ENCODE measurements at regions not wholly inside any gene's neighbourhood (a gene's known extent, or its start where the extent isn't known, plus 50 kb on each side); places are given as distances from the start of the nearest gene placed in this dataset.

DNA sequence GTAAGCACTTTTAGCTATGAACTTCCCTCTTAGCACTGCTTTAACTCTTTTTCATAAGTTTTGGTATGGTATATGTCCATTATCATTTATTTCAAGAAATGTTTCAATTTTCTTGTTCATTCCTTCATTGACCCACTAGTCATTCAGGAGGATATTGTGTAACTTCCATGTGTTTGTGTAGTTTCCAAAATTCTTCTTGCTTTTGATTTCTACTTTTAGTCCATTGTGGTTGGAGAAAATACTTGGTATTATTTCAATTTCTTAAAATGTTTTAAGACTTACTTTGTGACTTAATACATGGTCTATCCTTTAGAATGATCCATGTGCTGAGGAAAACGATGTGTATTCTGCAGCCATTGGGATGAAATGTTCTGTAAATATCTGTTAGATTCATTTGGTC, 176.5 kb downstream of the CENPW start:
- Histone ChIP-seq H3K4me3 (no peak overlapping the region), H3K36me3 (no peaks in the 10 kb centered on the region), H3K9me3 (peaks cover 0 to 21% (median 4%) of the 10 kb centered on the region in 4 donors), H3K27me3 (no peaks in the 10 kb centered on the region), H3K4me1 (no peaks in the 10 kb centered on the region), H3K27ac (no peak overlapping the region)
- TF ChIP-seq CTCF (IDR thresholded peaks at IDR 0.05) (no peak), POLR2A (IDR thresholded peaks at IDR 0.05) (no peak), EP300 (IDR thresholded peaks at IDR 0.05) (no peak)
- no peak for DNase-seq (ENCODE audit: low spot score in 2 of 2)
- WGBS, 2 donors = 81 to 85% methylated on average over 1 of the region's 1 CpG

DNA sequence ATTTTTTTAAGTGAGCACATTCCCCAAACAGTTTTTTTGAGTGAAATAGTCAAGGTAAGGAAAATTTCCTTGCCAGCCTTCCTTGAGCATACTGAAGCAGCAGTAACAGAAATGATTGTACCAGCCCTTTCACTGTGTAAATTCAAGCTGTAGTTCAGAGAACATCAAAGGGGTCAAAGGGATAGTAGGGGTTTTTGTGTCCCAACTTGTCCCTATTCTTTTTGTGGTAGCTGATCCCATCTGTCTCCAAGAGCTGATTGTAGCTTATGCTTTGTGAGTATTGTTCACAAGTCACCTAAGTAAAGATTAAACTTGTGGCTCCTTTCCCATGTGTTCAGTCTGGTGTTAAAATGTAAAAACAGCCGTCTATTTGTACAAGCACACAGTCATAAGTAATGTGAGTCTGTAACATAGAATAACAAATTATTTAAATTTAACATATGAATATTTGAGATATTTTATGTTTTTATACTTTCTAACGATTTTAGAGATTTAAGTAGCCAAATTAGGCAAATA, 185.0 kb downstream of the CENPW start:
- Histone ChIP-seq H3K4me3 (no peak overlapping the region), H3K9me3 (peaks cover 0 to 15% (median 2%) of the 10 kb centered on the region in 4 donors), H3K27me3 (no peaks in the 10 kb centered on the region), H3K27ac (no peak overlapping the region), H3K36me3 (no peaks in the 10 kb centered on the region), H3K4me1 (peaks cover 0 to 6% (median 2%) of the 10 kb centered on the region in 4 donors)
- WGBS, 2 donors = 58 to 63% methylated on average over 2 of the region's 2 CpGs
- TF ChIP-seq POLR2A (IDR thresholded peaks at IDR 0.05) (no peak), EP300 (IDR thresholded peaks at IDR 0.05) (no peak), CTCF (IDR thresholded peaks at IDR 0.05) (no peak)
- DNase-seq (ENCODE audit: low spot score in 2 of 2) = no peak

DNA sequence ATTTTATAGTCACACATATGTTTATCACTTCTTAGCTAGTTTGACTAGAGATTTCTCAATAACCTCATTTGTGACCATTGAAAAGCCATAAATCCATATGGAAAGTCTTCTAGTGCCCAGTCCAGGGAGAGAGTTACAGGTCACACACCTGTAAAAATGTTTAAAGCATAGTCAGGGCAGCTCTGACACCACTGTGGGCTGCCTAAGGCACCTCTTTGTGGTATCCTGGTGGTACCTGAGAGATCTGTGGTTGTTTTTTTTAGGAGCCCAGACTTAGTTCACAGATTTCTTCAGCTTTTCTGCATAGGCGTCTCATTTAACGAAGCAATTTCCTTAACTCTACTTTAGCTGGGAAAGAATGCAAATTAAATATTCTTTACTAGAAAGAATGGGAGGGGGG, 186.6 kb downstream of the CENPW start:
- TF ChIP-seq CTCF (IDR thresholded peaks at IDR 0.05) (no peak), POLR2A (IDR thresholded peaks at IDR 0.05) (no peak), EP300 (IDR thresholded peaks at IDR 0.05) (no peak)
- Histone ChIP-seq H3K27me3 (no peaks in the 10 kb centered on the region), H3K4me1 (peaks cover 0 to 19% (median 5%) of the 10 kb centered on the region in 4 donors), H3K27ac (no peak overlapping the region), H3K4me3 (no peak overlapping the region), H3K9me3 (peaks cover 0 to under 1% (median 0%) of the 10 kb centered on the region in 4 donors), H3K36me3 (no peaks in the 10 kb centered on the region)
- no peak for DNase-seq (ENCODE audit: low spot score in 2 of 2)
- WGBS, 2 donors = 78 to 93% methylated on average over 2 of the region's 2 CpGs

DNA sequence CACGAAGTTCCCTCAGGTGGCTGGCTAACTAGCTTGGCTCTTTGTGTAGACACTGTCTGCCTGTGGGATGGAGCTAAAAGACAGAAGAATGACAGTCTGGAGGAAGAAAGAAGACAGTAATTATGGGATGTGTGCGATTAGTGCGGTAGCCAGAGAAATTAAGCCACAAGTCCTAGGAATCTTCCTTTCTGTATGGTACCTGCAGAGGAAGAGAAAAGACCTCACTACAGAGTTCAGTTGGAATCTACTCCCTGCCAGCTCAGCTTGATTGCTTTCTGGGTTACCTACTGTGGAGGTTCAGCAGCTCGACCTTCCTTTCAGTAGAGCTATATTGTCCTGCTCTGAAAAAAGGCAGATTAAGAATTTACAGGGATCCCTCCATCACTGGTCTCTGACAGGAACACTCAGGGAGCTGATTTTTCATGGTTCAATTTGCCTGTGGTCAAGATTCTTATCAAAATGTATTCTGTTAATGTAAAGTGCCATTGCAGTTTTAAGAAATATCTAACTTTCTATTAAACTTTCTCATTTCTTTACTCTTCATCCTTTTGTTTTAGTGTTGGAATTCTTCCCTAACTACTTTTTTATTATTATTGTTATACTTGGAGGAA, 187.2 kb downstream of the CENPW start:
- Histone ChIP-seq H3K9me3 (no peaks in the 10 kb centered on the region), H3K27me3 (no peaks in the 10 kb centered on the region), H3K4me1 (peaks cover 0 to 19% (median 5%) of the 10 kb centered on the region in 4 donors), H3K36me3 (no peaks in the 10 kb centered on the region), H3K4me3 (no peak overlapping the region), H3K27ac (no peak overlapping the region)
- DNase-seq (ENCODE audit: low spot score in 2 of 2) = no peak
- 65 to 66% methylated on average over 4 of the region's 4 CpGs for WGBS, 2 donors
- no peak for TF ChIP-seq CTCF (IDR thresholded peaks at IDR 0.05)
- no peak for TF ChIP-seq EP300 (IDR thresholded peaks at IDR 0.05)
- no peak for TF ChIP-seq POLR2A (IDR thresholded peaks at IDR 0.05)

GRCh38 chr6:126529637-126530362, 189.9 kb downstream of the CENPW start:
- H3K4me1 ChIP-seq = peaks cover 0 to 19% (median 5%) of the 10 kb centered on the region in 4 donors
- no peak for TF ChIP-seq EP300 (IDR thresholded peaks at IDR 0.05)
- TF ChIP-seq CTCF (IDR thresholded peaks at IDR 0.05) = no peak
- no peak for TF ChIP-seq POLR2A (IDR thresholded peaks at IDR 0.05)
- H3K4me3 ChIP-seq = no peak overlapping the region
- WGBS, 2 donors = 39 to 49% methylated on average over 2 of the region's 2 CpGs
- DNase-seq (ENCODE audit: low spot score in 2 of 2) = no peak
- no peaks in the 10 kb centered on the region for H3K27me3 ChIP-seq
- no peaks in the 10 kb centered on the region for H3K36me3 ChIP-seq
- H3K27ac ChIP-seq = no peak overlapping the region
- H3K9me3 ChIP-seq = no peaks in the 10 kb centered on the region
